ENCODE measurements at regions not wholly inside any gene's neighbourhood (a gene's known extent, or its start where the extent isn't known, plus 50 kb on each side); places are given as distances from the start of the nearest gene placed in this dataset.
"Not testable (repeated sequence)": the region's sequence is repeated elsewhere in the genome, so short reads cannot be mapped to it uniquely, and the experiment has no call there.

GRCh38 chrX:131677655-131678628 is 134.1 kb downstream of the OR13H1 start (continued):
- TF ChIP-seq, protein P1, sequence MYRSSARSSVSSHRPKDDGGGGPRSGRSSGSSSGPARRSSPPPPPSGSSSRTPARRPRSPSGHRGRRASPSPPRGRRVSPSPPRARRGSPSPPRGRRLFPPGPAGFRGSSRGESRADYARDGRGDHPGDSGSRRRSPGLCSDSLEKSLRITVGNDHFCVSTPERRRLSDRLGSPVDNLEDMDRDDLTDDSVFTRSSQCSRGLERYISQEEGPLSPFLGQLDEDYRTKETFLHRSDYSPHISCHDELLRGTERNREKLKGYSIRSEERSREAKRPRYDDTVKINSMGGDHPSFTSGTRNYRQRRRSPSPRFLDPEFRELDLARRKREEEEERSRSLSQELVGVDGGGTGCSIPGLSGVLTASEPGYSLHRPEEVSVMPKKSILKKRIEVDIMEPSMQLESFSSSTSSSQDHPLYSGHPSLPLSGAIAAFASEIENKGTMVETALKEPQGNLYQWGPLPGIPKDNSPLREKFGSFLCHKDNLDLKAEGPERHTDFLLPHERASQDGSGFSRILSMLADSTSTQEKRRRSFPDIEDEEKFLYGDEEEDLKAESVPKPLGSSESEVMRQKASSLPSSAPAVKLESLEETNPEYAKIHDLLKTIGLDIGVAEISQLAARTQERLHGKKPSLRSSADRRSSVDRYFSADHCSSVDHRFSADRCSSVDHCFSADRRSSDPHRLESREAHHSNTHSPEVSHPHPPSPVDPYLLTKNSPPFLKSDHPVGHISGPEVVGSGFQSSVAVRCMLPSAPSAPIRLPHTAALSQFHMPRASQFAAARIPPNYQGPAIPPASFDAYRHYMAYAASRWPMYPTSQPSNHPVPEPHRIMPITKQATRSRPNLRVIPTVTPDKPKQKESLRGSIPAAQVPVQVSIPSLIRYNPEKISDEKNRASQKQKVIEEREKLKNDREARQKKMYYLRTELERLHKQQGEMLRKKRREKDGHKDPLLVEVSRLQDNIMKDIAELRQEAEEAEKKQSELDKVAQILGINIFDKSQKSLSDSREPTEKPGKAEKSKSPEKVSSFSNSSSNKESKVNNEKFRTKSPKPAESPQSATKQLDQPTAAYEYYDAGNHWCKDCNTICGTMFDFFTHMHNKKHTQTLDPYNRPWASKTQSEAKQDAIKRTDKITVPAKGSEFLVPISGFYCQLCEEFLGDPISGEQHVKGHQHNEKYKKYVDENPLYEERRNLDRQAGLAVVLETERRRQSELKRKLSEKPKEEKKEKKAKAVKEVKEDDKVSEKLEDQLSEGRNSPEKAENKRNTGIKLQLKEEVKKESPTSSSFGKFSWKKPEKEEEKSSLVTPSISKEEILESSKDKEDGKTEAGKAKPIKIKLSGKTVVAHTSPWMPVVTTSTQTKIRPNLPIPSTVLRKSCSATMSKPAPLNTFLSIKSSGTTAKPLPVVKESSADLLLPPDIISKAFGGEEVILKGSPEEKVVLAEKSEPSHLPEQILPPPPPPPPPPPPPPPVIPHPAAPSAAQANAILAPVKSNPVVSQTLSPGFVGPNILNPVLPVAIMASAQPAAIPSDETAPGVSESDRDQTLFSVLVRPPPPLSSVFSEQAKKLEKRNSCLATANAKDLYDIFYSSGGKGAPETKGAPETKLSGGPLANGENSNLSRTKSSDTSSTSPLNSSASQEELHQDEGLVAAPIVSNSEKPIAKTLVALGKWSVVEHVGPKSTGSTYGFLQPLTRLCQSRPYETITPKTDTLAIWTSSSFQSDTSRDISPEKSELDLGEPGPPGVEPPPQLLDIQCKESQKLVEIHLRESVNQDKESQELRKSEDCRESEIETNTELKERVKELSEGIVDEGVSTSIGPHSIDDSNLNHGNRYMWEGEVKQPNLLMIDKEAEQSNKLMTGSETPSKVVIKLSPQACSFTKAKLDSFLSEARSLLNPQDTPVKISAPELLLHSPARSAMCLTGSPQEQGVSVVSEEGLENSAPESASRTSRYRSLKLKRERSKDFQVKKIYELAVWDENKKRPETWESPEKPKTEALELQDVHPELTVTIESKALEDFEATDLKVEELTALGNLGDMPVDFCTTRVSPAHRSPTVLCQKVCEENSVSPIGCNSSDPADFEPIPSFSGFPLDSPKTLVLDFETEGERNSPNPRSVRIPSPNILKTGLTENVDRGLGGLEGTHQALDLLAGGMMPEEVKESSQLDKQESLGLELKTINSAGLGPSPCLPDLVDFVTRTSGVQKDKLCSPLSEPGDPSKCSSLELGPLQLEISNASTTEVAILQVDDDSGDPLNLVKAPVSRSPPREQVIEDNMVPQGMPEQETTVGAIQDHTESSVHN (CRISPR knock-in tag; IDR thresholded peaks at IDR 0.05) = no peak

DNA sequence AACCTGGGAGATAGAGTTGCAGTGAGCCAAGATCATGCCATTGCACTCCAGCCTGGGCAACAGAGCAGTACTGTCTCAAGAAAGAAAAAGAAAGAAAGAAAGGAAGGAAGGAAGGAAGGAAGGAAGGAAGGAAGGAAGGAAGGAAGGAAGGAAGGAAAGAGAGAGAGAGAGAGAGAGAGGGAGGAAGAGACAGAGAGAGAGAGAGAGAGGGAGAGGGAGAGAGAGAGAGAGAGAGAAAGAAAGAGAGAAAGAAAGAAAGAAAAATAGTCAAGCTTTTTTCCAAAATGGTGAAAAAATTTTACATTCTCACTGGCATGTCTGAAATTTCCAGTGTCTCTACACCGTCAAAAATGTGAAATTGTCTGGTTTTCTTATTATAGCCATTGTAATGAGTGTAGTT is 138.9 kb downstream of the OR13H1 start:
- H3K4me1 ChIP-seq (ENCODE audit: insufficient read depth, low read length); FAIRE-seq; H3K27ac ChIP-seq (ENCODE audit: extremely low read length, insufficient read depth, low read length); ATAC-seq; CTCF ChIA-PET (ENCODE audit: low intra/inter-chr PET ratio, low total read pairs); H3K9ac ChIP-seq (ENCODE audit: insufficient read depth, low read depth, low read length); H3K4me3 ChIP-seq (replicated peaks in 1 of 3; ENCODE audit: insufficient read depth in 1 of 3, low read depth in 2 of 3, low read length in 3 of 3); H3K36me3 ChIP-seq (replicated peaks in 1 of 2; ENCODE audit: control insufficient read depth in 1 of 2, insufficient read depth in 2 of 2, low read length in 2 of 2); intact Hi-C loops (cut with micrococcal nuclease; ENCODE audit: unreplicated experiment); H3K79me2 ChIP-seq (ENCODE audit: insufficient read depth, low read length); H3K27me3 ChIP-seq (ENCODE audit: control insufficient read depth in 1 of 2, insufficient read depth in 2 of 2, low read length in 2 of 2); in situ Hi-C loops (cut with HindIII; ENCODE audit: extremely low pct_ligation_motif_present, low pct_unique_long_range_greater_than_20kb); DNase-seq (ENCODE audit: low spot score); H4K20me1 ChIP-seq (ENCODE audit: insufficient read depth, low read length); H3K4me2 ChIP-seq (ENCODE audit: low read depth, low read length); H2AFZ ChIP-seq (ENCODE audit: low read length); H3K9me3 ChIP-seq (ENCODE audit: low read length); POLR2A ChIA-PET; BruUV-seq (replicated peaks): not testable (repeated sequence)
- WGBS (ENCODE audit: low lambda C conversion rate) = 0% methylated on average over 1 of the region's 1 CpG

Measured in HepG2 (cell line).